IPS DF 6.9 (cell line): ENCODE measurements at regions not wholly inside any gene's neighbourhood (a gene's known extent, or its start where the extent isn't known, plus 50 kb on each side); places are given as distances from the start of the nearest gene placed in this dataset.

Source experiments
- DNase-seq: peaks from one replicate; pipeline ENCODE4 v3.0.0-alpha.2; 2013; ENCODE audit warnings: low read depth, low spot score
- H3K27ac ChIP-seq: one replicate; pipeline ENCODE4 v1.5.1; 2013; ENCODE audit warnings: low read length, control low read depth
- H3K27me3 ChIP-seq: 2 replicates; pipeline ENCODE4 v1.6.1; 2013; ENCODE audit warnings: mild to moderate bottlenecking, low read length; ENCODE audit not compliant: control insufficient read depth, insufficient read depth
- H3K36me3 ChIP-seq: 2 replicates; pipeline ENCODE4 v1.6.1; 2013; ENCODE audit warnings: low read length; ENCODE audit not compliant: control insufficient read depth, insufficient read depth
- H3K4me1 ChIP-seq: 2 replicates; pipeline ENCODE4 v1.6.1; 2013; ENCODE audit warnings: low read length; ENCODE audit not compliant: control insufficient read depth, insufficient read depth
- H3K4me3 ChIP-seq: 2 replicates; pipeline ENCODE4 v1.5.1; 2013; ENCODE audit warnings: mild to moderate bottlenecking, low read length
- H3K9me3 ChIP-seq: 2 replicates; pipeline ENCODE4 v1.6.1; 2013; ENCODE audit warnings: low read length, inconsistent platforms; ENCODE audit not compliant: control insufficient read depth, insufficient read depth
- WGBS: extraction: QIAGEN DNeasy Blood & Tissue Kit; methylation state at CpG from one replicate; pipeline ENCODE4 v1.1.7; 2013; ENCODE audit warnings: mixed read lengths, missing lambda C conversion rate; ENCODE audit not compliant: insufficient read length, insufficient coverage; 5-methylcytosine and 5-hydroxymethylcytosine counted together

- no peak overlapping the region for H3K4me3 ChIP-seq
- peaks cover 36% of the 10 kb centered on the region for H3K27me3 ChIP-seq
- no peak for DNase-seq
- no CpG with 5 or more reads among the region's 12 CpGs for WGBS
- no peak overlapping the region for H3K27ac ChIP-seq
- H3K36me3 ChIP-seq, result no peaks in the 10 kb centered on the region; the same call in 1 of the 2 replicates
- peaks cover 5% of the 10 kb centered on the region; the same call in 1 of the 2 replicates for H3K4me1 ChIP-seq
- no peaks in the 10 kb centered on the region for H3K9me3 ChIP-seq
Observed at GRCh38 chr1:98044071-98044697, 123.3 kb upstream of the DPYD start.

- DNase-seq, result no peak
- Histone ChIP-seq H3K4me1 (no peaks in the 10 kb centered on the region), H3K4me3 (no peak overlapping the region), H3K36me3 (no peaks in the 10 kb centered on the region), H3K27me3 (no peaks in the 10 kb centered on the region), H3K9me3 (no peaks in the 10 kb centered on the region), H3K27ac (no peak overlapping the region)
- WGBS, result no CpG with 5 or more reads among the region's 2 CpGs
Observed at GRCh38 chr1:98035602-98036002, 114.8 kb upstream of the DPYD start.

- Histone ChIP-seq H3K4me1 (no peaks in the 10 kb centered on the region), H3K27ac (no peak overlapping the region), H3K4me3 (no peak overlapping the region), H3K36me3 (no peaks in the 10 kb centered on the region), H3K9me3 (no peaks in the 10 kb centered on the region), H3K27me3 (no peaks in the 10 kb centered on the region)
- no CpG with 5 or more reads among the region's 3 CpGs for WGBS
- DNase-seq, result no peak
Observed at GRCh38 chr1:98034505-98034904, 113.7 kb upstream of the DPYD start.

- WGBS, result no CpG with 5 or more reads among the region's 1 CpG
- Histone ChIP-seq H3K4me1 (no peaks in the 10 kb centered on the region), H3K9me3 (no peaks in the 10 kb centered on the region), H3K4me3 (no peak overlapping the region), H3K36me3 (no peaks in the 10 kb centered on the region), H3K27me3 (no peaks in the 10 kb centered on the region), H3K27ac (no peak overlapping the region)
- no peak for DNase-seq
Observed at GRCh38 chr1:98032958-98033357, 112.1 kb upstream of the DPYD start.

- Histone ChIP-seq H3K9me3 (no peaks in the 10 kb centered on the region), H3K36me3 (no peaks in the 10 kb centered on the region), H3K4me3 (no peak overlapping the region), H3K27me3 (no peaks in the 10 kb centered on the region), H3K4me1 (no peaks in the 10 kb centered on the region), H3K27ac (no peak overlapping the region)
- no peak for DNase-seq
- no CpG with 5 or more reads among the region's 3 CpGs for WGBS
Observed at GRCh38 chr1:98030976-98031375, 110.1 kb upstream of the DPYD start.

- Histone ChIP-seq H3K4me3 (no peak overlapping the region), H3K4me1 (no peaks in the 10 kb centered on the region), H3K36me3 (no peaks in the 10 kb centered on the region), H3K27ac (no peak overlapping the region), H3K9me3 (no peaks in the 10 kb centered on the region), H3K27me3 (no peaks in the 10 kb centered on the region)
- no peak for DNase-seq
Observed at GRCh38 chr1:98030483-98030882, 109.6 kb upstream of the DPYD start.

- no peak overlapping the region for H3K4me3 ChIP-seq
- H3K27me3 ChIP-seq, result no peaks in the 10 kb centered on the region
- H3K27ac ChIP-seq, result no peak overlapping the region
- H3K4me1 ChIP-seq, result no peaks in the 10 kb centered on the region
- no peaks in the 10 kb centered on the region for H3K9me3 ChIP-seq
- no CpG with 5 or more reads among the region's 6 CpGs for WGBS
- no peaks in the 10 kb centered on the region for H3K36me3 ChIP-seq
- DNase-seq, result no peak
Observed at GRCh38 chr1:98028800-98029199, 108.0 kb upstream of the DPYD start.

- no peak overlapping the region for H3K27ac ChIP-seq
- H3K9me3 ChIP-seq, result no peaks in the 10 kb centered on the region
- no peaks in the 10 kb centered on the region for H3K4me1 ChIP-seq
- no peaks in the 10 kb centered on the region for H3K36me3 ChIP-seq
- no peaks in the 10 kb centered on the region for H3K27me3 ChIP-seq
- no CpG with 5 or more reads among the region's 2 CpGs for WGBS
- DNase-seq, result no peak
- no peak overlapping the region for H3K4me3 ChIP-seq
Observed at GRCh38 chr1:98027103-98027705, 106.4 kb upstream of the DPYD start.

- Histone ChIP-seq H3K4me3 (no peak overlapping the region), H3K27ac (no peak overlapping the region), H3K27me3 (no peaks in the 10 kb centered on the region), H3K36me3 (no peaks in the 10 kb centered on the region), H3K4me1 (no peaks in the 10 kb centered on the region), H3K9me3 (no peaks in the 10 kb centered on the region)
- DNase-seq, result no peak
- whole genome bisulfite sequencing, result no CpG with 5 or more reads among the region's 3 CpGs
Observed at GRCh38 chr1:98025858-98026257, 105.0 kb upstream of the DPYD start.

GRCh38 chr1:98021126-98021525, 100.3 kb upstream of the DPYD start:
- Histone ChIP-seq H3K27ac (no peak overlapping the region), H3K4me1 (no peaks in the 10 kb centered on the region), H3K9me3 (no peaks in the 10 kb centered on the region), H3K36me3 (no peaks in the 10 kb centered on the region), H3K27me3 (no peaks in the 10 kb centered on the region), H3K4me3 (no peak overlapping the region)
- no peak for DNase-seq
- WGBS, result no CpG with 5 or more reads among the region's 3 CpGs

GRCh38 chr1:98019747-98020146, 98.9 kb upstream of the DPYD start:
- no peak for DNase-seq
- no peaks in the 10 kb centered on the region for H3K36me3 ChIP-seq
- no peaks in the 10 kb centered on the region for H3K4me1 ChIP-seq
- no peak overlapping the region for H3K4me3 ChIP-seq
- WGBS, result no CpG with 5 or more reads among the region's 2 CpGs
- no peak overlapping the region for H3K27ac ChIP-seq
- H3K27me3 ChIP-seq, result no peaks in the 10 kb centered on the region
- no peaks in the 10 kb centered on the region for H3K9me3 ChIP-seq
